ENCODE measurements at regions not wholly inside any gene's neighbourhood (a gene's known extent, or its start where the extent isn't known, plus 50 kb on each side); places are given as distances from the start of the nearest gene placed in this dataset.

DNA sequence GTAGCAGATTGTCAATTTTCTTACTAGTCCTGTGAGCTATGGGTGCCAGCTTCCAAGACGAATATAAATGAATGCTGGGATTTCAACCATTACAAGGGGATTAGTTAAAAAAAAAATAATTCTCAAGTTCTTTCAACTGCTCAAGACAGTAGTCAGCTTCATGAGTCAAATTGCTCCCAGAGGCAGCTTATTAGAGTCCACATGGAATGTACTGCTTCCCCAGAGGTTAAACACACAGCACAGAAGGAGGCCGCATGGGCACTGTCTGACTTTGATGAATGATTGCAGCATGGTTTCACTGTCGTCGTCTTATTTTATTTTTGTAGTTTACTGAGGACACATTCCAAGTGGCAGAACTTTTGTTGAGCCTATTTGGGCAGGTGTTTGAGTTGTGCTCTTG is 563.2 kb downstream of the TMEM135 start:
- H2BK5ac ChIP-seq (ENCODE audit: low read depth, low read length): no peak overlapping the region
- H3K9ac ChIP-seq (replicated peaks in 1 of 4; ENCODE audit: extremely low read depth in 1 of 4, low read depth in 3 of 4, low read length in 3 of 4): no peak overlapping the region
- no peak overlapping the region for H2AK5ac ChIP-seq (ENCODE audit: low read depth, low read length)
- no peak overlapping the region; the same call in 1 of the 2 replicates for H2AFZ ChIP-seq (ENCODE audit: low read length)
- H3K14ac ChIP-seq (ENCODE audit: insufficient read length): no peak overlapping the region
- no peak overlapping the region for H4K5ac ChIP-seq (ENCODE audit: insufficient read length, low read depth, low read length)
- no peaks in the 10 kb centered on the region for H3K23me2 ChIP-seq (ENCODE audit: low read depth, low read length)
- H2BK12ac ChIP-seq (ENCODE audit: low read depth, low read length): no peak overlapping the region
- no peaks in the 10 kb centered on the region for H3K4me1 ChIP-seq (replicated peaks in 1 of 4; ENCODE audit: control insufficient read depth in 3 of 4, insufficient read depth in 4 of 4, low read length in 3 of 4)
- H3K4ac ChIP-seq (replicated peaks; ENCODE audit: insufficient read length, low read depth, low read length): no peak overlapping the region
- ChIA-PET CTCF (ENCODE audit: partially characterized antibody) (no interaction called here), POLR2A (ENCODE audit: partially characterized antibody) (no interaction called here)
- H3K36me3 ChIP-seq (ENCODE audit: control insufficient read depth in 2 of 4, insufficient read depth in 4 of 4, low read length in 3 of 4): no peaks in the 10 kb centered on the region; a peak in 1 of 8 replicates
- no peak overlapping the region for H4K8ac ChIP-seq (ENCODE audit: extremely low read depth, insufficient read depth, low read length)
- TF ChIP-seq SUZ12 (IDR thresholded peaks at IDR 0.05; ENCODE audit: low read length) (no peak), SP1 (IDR thresholded peaks at IDR 0.05; ENCODE audit: low read depth, low read length) (no peak), RNF2 (IDR thresholded peaks at IDR 0.05; ENCODE audit: borderline replicate concordance, low read depth, low read length, missing control alignments, poor library complexity, severe bottlenecking) (no peak), MAFK (IDR thresholded peaks at IDR 0.05; ENCODE audit: low read depth, low read length) (no peak), NRF1 (IDR thresholded peaks at IDR 0.05; ENCODE audit: low read depth, low read length) (no peak), CHD2 (IDR thresholded peaks at IDR 0.05; ENCODE audit: low read length) (no peak), POU5F1 (IDR thresholded peaks at IDR 0.05; ENCODE audit: low read depth, low read length) (no peak), SP2 (IDR thresholded peaks at IDR 0.05; ENCODE audit: low read length) (no peak), ZNF274 (IDR thresholded peaks at IDR 0.05; ENCODE audit: borderline replicate concordance, extremely low read depth, low read length) (no peak), SAP30 (IDR thresholded peaks at IDR 0.05; ENCODE audit: insufficient read depth, insufficient replicate concordance, low read length) (no peak)
- TF ChIP-seq, protein P1, sequence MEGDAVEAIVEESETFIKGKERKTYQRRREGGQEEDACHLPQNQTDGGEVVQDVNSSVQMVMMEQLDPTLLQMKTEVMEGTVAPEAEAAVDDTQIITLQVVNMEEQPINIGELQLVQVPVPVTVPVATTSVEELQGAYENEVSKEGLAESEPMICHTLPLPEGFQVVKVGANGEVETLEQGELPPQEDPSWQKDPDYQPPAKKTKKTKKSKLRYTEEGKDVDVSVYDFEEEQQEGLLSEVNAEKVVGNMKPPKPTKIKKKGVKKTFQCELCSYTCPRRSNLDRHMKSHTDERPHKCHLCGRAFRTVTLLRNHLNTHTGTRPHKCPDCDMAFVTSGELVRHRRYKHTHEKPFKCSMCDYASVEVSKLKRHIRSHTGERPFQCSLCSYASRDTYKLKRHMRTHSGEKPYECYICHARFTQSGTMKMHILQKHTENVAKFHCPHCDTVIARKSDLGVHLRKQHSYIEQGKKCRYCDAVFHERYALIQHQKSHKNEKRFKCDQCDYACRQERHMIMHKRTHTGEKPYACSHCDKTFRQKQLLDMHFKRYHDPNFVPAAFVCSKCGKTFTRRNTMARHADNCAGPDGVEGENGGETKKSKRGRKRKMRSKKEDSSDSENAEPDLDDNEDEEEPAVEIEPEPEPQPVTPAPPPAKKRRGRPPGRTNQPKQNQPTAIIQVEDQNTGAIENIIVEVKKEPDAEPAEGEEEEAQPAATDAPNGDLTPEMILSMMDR (IDR thresholded peaks at IDR 0.05; ENCODE audit: control extremely low read depth in 1 of 3, insufficient read depth in 1 of 3, low read depth in 1 of 3, low read length in 3 of 3): no peak
- H3K79me2 ChIP-seq (ENCODE audit: control insufficient read depth in 1 of 2, insufficient read depth in 2 of 2, low read length in 2 of 2): no peaks in the 10 kb centered on the region
- no peaks in the 10 kb centered on the region for H4K20me1 ChIP-seq (replicated peaks in 1 of 2; ENCODE audit: control insufficient read depth in 1 of 2, insufficient read depth in 2 of 2, low read length in 2 of 2)
- no peaks in the 10 kb centered on the region for H3K79me1 ChIP-seq (ENCODE audit: low read depth, low read length)
- no peak for DNase-seq (ENCODE audit: low read depth in 1 of 2, low spot score in 2 of 2)
- H2BK20ac ChIP-seq (ENCODE audit: low read length): no peak overlapping the region
- no peak overlapping the region for H3K23ac ChIP-seq (ENCODE audit: insufficient read length)
- H3K4me3 ChIP-seq (ENCODE audit: extremely low read depth in 1 of 4, insufficient read depth in 2 of 4, low read depth in 3 of 4, low read length in 4 of 4): no peak overlapping the region
- FAIRE-seq: no peak
- H3K9me3 ChIP-seq (ENCODE audit: insufficient read depth in 2 of 2, low read depth in 1 of 2, low read length in 1 of 2): no peaks in the 10 kb centered on the region
- no peak overlapping the region for H4K91ac ChIP-seq (replicated peaks; ENCODE audit: insufficient read length, low read length)
- 86% methylated on average over 4 of the region's 4 CpGs; no CpG with 5 or more reads in 1 of the 2 experiments for WGBS, 2 experiments (ENCODE audit: extremely low coverage in 1 of 2, insufficient coverage in 1 of 2, insufficient read length in 1 of 2, insufficient replicate concordance in 2 of 2, low coverage in 1 of 2, low lambda C conversion rate in 2 of 2, missing lambda C conversion rate in 1 of 2)
- no peaks in the 10 kb centered on the region for H3K27me3 ChIP-seq (replicated peaks in 1 of 4; ENCODE audit: control insufficient read depth in 3 of 4, extremely low read depth in 1 of 4, insufficient read depth in 3 of 4, low read length in 3 of 4)
- no peak overlapping the region for H3K18ac ChIP-seq (ENCODE audit: extremely low read depth, low read length)
- no peak overlapping the region for H3K4me2 ChIP-seq (ENCODE audit: insufficient read depth in 1 of 2, low read depth in 2 of 2, low read length in 2 of 2)
- H2BK120ac ChIP-seq (replicated peaks; ENCODE audit: low read depth, low read length): no peak overlapping the region
- H3K27ac ChIP-seq (ENCODE audit: low read depth, low read length): no peak overlapping the region
- no peak overlapping the region for H2BK15ac ChIP-seq (ENCODE audit: low read length)
- H3K56ac ChIP-seq (replicated peaks; ENCODE audit: insufficient read length, low read depth, low read length): no peak overlapping the region
